CD4-positive, alpha-beta T cell treated with Interleukin-2 at 100 ng/mL for 4 hours (primary cell): ENCODE measurements at regions not wholly inside any gene's neighbourhood (a gene's known extent, or its start where the extent isn't known, plus 50 kb on each side); places are given as distances from the start of the nearest gene placed in this dataset.
"Not testable (repeated sequence)": the region's sequence is repeated elsewhere in the genome, so short reads cannot be mapped to it uniquely, and the experiment has no call there.

Experiments
- DNase-seq: peaks from one replicate; pipeline ENCODE4 v3.0.0-alpha.2; 2020; ENCODE audit warnings: low spot score

- DNase-seq: no peak
These were observed 140.2 kb downstream of the NUFIP1 start for GRCh38 chr13:44848920-44849676.

- not testable (repeated sequence) for DNase-seq
These were observed 143.8 kb downstream of the NUFIP1 start for GRCh38 chr13:44845281-44846058.

- no peak for DNase-seq
These were observed 144.5 kb downstream of the NUFIP1 start for GRCh38 chr13:44844786-44845185.

DNA sequence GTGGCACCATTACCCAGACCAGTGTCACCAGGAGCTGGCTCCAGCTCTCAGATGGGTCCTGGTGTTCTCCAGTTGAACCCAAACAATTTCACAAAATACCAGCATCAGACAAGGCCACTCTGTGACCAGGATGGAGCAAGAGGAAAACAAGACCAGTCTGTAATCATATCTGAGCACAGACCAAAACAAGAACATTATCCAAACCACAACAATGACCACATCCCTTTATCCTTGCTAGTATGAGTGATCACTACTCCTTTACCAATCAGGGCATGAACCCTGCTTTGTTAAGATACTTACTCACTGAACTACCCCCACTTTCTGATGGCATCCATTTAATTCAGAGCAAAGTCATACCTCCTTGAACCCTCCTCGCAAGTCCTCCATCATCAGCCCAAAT, 145.9 kb downstream of the NUFIP1 start:
- DNase-seq: no peak

- no peak for DNase-seq
These were observed 147.1 kb downstream of the NUFIP1 start for GRCh38 chr13:44842158-44842557.

DNA sequence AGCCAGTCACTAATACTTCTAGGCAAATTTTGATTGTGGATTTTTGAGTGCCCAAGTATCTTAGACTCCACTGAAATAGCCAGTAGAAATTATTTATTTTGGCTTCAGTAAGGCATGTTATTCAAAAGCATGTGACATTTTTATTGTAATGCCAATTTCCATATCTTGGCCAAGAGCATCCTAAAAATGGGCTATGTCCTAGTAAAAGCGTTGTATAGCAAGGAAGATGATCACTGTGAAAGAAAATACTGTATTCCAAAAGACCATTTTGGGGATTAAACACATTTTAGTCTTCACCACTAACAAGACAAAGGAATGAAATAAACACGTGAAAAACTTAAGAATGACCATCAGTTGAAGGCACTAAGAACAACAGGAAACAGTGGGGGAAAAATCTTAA, 149.1 kb downstream of the NUFIP1 start:
- DNase-seq: no peak

GRCh38 chr13:44837250-44837649, 152.0 kb downstream of the NUFIP1 start:
- DNase-seq: no peak

- DNase-seq: no peak
These were observed 154.9 kb downstream of the NUFIP1 start for GRCh38 chr13:44834404-44834803.

DNA sequence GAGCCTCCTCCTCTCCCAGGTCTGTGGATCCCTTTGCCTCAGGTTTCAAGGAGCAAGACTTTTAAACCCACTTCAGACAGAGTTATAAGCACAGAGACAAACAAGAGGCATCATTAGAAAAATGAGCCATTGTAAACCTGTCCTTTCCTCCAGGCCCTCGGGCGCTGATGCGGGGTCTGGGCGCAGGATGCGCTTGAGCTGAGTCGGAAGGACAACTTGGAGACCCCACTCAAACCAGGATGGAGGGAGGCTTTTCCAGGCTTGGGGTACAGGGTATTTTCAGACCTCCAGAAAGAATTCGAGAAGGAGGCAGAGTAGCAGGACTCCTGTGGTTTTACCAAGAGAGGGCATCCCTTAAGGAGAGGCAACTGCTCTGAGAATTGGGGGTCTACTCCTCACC, 155.6 kb downstream of the NUFIP1 start:
- DNase-seq: no peak

GRCh38 chr13:44833139-44833538, 156.1 kb downstream of the NUFIP1 start:
- DNase-seq: no peak

- no peak for DNase-seq
These were observed 162.5 kb downstream of the NUFIP1 start for GRCh38 chr13:44826591-44827350.

DNA sequence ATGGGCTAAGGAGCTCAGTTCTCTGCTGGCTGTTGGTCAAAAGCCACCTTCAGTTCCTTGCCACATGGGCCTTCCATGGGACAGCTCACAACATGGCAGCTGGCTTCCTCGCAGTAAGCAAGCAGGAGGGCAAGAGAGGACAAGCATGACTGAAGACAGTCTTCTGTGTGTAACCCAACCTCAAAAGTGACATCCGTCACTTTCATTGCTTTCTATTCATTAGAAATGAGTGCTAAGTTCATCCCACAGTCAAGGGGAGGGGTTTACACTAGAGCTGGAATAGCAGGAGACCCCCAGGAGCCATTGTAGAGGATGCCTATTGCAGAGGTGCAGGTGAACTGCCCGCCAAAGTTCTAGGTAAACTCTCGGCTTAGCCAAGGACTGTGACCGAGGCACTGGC, 163.3 kb downstream of the NUFIP1 start:
- DNase-seq: no peak

GRCh38 chr13:44823555-44823954, 165.7 kb downstream of the NUFIP1 start:
- DNase-seq: not testable (repeated sequence)

- no peak for DNase-seq
These were observed 167.0 kb downstream of the NUFIP1 start for GRCh38 chr13:44822291-44822690.

DNA sequence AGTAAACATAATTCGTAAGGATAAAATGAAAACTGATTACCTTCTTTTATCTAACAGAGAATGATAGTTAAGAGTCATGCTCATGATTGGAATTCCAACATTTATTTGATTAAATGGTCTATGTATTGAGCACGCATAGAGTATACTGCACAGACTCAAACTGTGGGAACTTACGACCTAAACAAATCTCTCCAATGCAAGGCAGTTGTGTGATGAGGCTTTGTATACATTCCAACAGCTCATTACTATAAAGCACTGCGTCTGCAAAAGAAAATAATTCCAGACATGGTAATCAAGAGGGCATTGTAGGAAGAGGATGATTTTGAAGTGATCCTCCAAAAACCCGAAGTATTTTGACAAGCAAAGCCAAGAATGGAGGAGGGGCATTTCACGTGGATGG, 169.5 kb downstream of the NUFIP1 start:
- no peak for DNase-seq

- DNase-seq: no peak
These were observed 170.0 kb downstream of the NUFIP1 start for GRCh38 chr13:44819245-44819644.

GRCh38 chr13:44818428-44818827, 170.8 kb downstream of the NUFIP1 start:
- no peak for DNase-seq

DNA sequence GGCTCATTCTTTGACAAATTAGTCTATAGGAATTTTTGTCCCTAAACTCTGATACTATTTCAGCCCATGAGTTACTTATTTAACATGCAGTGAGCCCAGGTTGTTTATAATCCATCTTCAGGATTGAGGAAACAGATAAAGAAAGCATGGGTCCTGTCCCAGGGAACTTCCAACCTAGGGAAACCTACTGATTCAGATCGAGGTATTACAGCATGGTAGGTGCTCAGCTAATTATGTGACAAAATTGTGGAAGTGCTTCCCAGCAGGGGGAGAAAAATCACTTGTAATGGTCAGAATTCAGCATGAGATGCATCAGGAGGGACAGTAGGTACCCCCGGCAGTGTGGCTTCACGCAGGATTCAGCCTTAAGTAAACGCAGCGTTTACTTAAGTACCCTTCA, 171.3 kb downstream of the NUFIP1 start:
- no peak for DNase-seq

DNA sequence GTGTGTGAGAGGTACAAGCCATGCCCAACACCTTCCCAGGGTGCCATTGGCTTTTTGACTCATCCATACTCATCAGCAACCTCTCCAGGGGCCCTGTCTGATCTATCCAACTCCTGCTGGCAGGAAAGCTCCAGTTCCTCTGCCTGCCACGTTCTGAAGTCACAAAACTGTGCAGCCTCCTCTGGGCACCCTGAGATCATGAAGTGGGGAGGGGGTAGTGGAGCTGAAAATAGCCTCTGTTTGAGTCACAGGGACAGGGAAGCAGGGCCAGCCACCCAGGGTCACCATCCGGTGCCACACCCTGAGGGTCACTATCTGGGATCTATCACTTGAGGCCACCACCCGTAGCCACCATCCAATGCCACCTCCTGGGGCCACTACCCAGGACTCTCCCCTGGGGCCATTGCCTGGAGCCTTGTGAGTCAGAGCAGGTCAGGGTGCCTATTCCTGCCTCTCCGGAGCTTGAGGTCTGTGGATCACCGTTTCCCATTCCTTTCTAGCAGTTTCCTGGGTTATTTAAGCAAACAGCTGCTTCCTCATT, 172.1 kb downstream of the NUFIP1 start:
- no peak for DNase-seq

DNA sequence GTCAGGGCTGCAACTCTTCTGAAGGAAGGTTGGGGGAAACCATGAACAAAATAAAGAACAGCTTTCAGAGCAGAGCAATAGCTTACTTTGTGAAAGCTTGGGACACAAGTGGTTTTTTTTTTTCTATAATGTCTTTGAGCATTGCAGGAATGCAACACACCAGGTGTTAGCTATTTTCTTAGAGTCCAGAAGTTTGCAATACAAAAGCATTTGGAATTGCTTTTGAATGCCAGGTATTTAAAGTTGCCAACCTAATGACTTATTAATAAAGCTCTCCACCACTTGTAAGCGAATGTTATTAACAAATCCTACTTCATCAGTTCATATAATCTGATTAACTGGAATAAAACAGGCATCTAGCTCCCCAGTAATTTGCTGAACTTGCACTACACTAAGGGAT, 172.6 kb downstream of the NUFIP1 start:
- no peak for DNase-seq

GRCh38 chr13:44815623-44816022, 173.6 kb downstream of the NUFIP1 start:
- DNase-seq: no peak

GRCh38 chr13:44814836-44815235, 174.4 kb downstream of the NUFIP1 start:
- DNase-seq: no peak

DNA sequence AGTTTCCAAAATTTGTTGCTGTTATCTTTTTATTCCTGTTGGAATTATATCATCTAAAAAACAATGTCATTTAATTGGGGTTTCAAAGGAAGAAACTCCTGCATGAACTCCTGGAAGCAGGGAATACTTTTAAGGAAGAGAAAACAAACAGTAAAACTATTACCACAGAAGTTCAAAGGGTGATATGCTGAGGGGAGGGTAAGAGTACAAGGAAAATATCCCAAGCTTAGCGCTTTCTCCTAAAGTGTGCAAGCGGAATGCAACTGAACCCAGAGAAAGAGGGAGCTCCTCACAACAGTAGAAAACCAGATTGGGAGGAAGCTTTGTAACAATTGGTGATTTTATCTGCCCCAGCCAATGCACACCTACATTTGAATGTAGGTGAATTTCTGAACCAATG, 175.1 kb downstream of the NUFIP1 start:
- DNase-seq: no peak
